NOMO-1 (cell line): ENCODE measurements at regions not wholly inside any gene's neighbourhood (a gene's known extent, or its start where the extent isn't known, plus 50 kb on each side); places are given as distances from the start of the nearest gene placed in this dataset.

Source experiments
- DNase-seq, 2 experiments: peaks; one replicate each; lab custom pipeline; 2025; ENCODE audit not compliant: unreplicated experiment in 2 of 2; lab: John Stamatoyannopoulos, UW

GRCh38 chr3:150106740-150107428 is 136.2 kb upstream of the PFN2 start:
- no peak for DNase-seq

GRCh38 chr3:150105886-150106612 is 135.4 kb upstream of the PFN2 start:
- DNase-seq, result no peak

GRCh38 chr3:150105025-150105424 is 134.3 kb upstream of the PFN2 start:
- no peak for DNase-seq

- no peak for DNase-seq
Observed at GRCh38 chr3:150104564-150104963, 133.9 kb upstream of the PFN2 start.

- DNase-seq, result no peak
Observed at GRCh38 chr3:150101016-150101415, 130.3 kb upstream of the PFN2 start.

GRCh38 chr3:150098621-150099020 is 127.9 kb upstream of the PFN2 start:
- DNase-seq, result no peak

- DNase-seq, result no peak
Observed at GRCh38 chr3:150097588-150097890, 126.8 kb upstream of the PFN2 start.

- no peak for DNase-seq
Observed at GRCh38 chr3:150096700-150097587, 126.2 kb upstream of the PFN2 start.

GRCh38 chr3:150094150-150094933 is 123.6 kb upstream of the PFN2 start:
- no peak for DNase-seq

- no peak for DNase-seq
Observed at GRCh38 chr3:150091626-150092025, 120.9 kb upstream of the PFN2 start.

- DNase-seq, result no peak
Observed at GRCh38 chr3:150090877-150091276, 120.2 kb upstream of the PFN2 start.

- DNase-seq, result no peak
Observed at GRCh38 chr3:150090006-150090405, 119.3 kb upstream of the PFN2 start.

GRCh38 chr3:150084128-150084527 is 113.4 kb upstream of the PFN2 start:
- no peak for DNase-seq

- DNase-seq, result no peak
Observed at GRCh38 chr3:150083655-150084042, 113.0 kb upstream of the PFN2 start.

GRCh38 chr3:150082898-150083654 is 112.4 kb upstream of the PFN2 start:
- DNase-seq, result no peak

GRCh38 chr3:150081084-150081483 is 110.4 kb upstream of the PFN2 start:
- DNase-seq, result no peak

- no peak for DNase-seq
Observed at GRCh38 chr3:150080058-150080730, 109.5 kb upstream of the PFN2 start.

GRCh38 chr3:150079029-150079739 is 108.5 kb upstream of the PFN2 start:
- DNase-seq, result no peak
